BJ (cell line): ENCODE measurements at regions not wholly inside any gene's neighbourhood (a gene's known extent, or its start where the extent isn't known, plus 50 kb on each side); places are given as distances from the start of the nearest gene placed in this dataset.

Experiments used
- CTCF ChIA-PET: fragments of 350-600 bp; formaldehyde crosslinking; extraction: SDS; loops from one replicate; lab custom pipeline; 2021; ENCODE audit warnings: antibody characterized with exemption, inconsistent platforms; lab: Yijun Ruan, JAX
- POLR2A ChIA-PET: fragments of 300-600 bp; sonication (Branson Sonifier 250); formaldehyde crosslinking; extraction: SDS; loops from one replicate; lab custom pipeline; 2021; ENCODE audit warnings: antibody characterized with exemption; lab: Charles Lee
- DNase-seq: peaks from one replicate; pipeline ENCODE4 v3.0.0-alpha.2; 2011; ENCODE audit warnings: low read depth
- H3K27me3 ChIP-seq: 2 replicates; pipeline ENCODE4 v1.6.0; 2011; ENCODE audit warnings: low read length; ENCODE audit not compliant: control insufficient read depth, insufficient read depth
- H3K36me3 ChIP-seq: 2 replicates; pipeline ENCODE4 v1.5.1; 2011; ENCODE audit warnings: low read length; ENCODE audit not compliant: control insufficient read depth, insufficient read depth
- H3K4me3 ChIP-seq: 2 replicates; pipeline ENCODE4 v1.5.1; 2011; ENCODE audit warnings: low read depth, mild to moderate bottlenecking, control low read depth, low read length
- CTCF ChIP-seq: IDR thresholded peaks from 2 replicates; pipeline ENCODE4 v1.5.1; 2011; ENCODE audit warnings: low read depth, mild to moderate bottlenecking, control low read depth, inconsistent platforms, low read length, moderate library complexity; ENCODE audit not compliant: insufficient read depth

- H3K27me3 ChIP-seq: no peaks in the 10 kb centered on the region
- no peaks in the 10 kb centered on the region for H3K36me3 ChIP-seq
- ChIA-PET POLR2A (no interaction called here), CTCF (no interaction called here)
- no peak overlapping the region for H3K4me3 ChIP-seq
- DNase-seq: no peak
- no peak for TF ChIP-seq CTCF
These were observed 975.0 kb upstream of the NCAM2 start for GRCh38 chr21:20023193-20023592.

GRCh38 chr21:20024741-20025140 is 973.5 kb upstream of the NCAM2 start:
- POLR2A ChIA-PET: no interaction called here
- H3K36me3 ChIP-seq: no peaks in the 10 kb centered on the region
- no peaks in the 10 kb centered on the region for H3K27me3 ChIP-seq
- no peak for TF ChIP-seq CTCF
- CTCF ChIA-PET: no interaction called here
- no peak for DNase-seq
- H3K4me3 ChIP-seq: no peak overlapping the region

GRCh38 chr21:20026543-20026942 is 971.7 kb upstream of the NCAM2 start:
- POLR2A ChIA-PET: no interaction called here
- no peaks in the 10 kb centered on the region for H3K27me3 ChIP-seq
- no peak for TF ChIP-seq CTCF
- CTCF ChIA-PET: no interaction called here
- DNase-seq: no peak
- H3K4me3 ChIP-seq: no peak overlapping the region
- no peaks in the 10 kb centered on the region for H3K36me3 ChIP-seq

GRCh38 chr21:20030390-20030789 is 967.8 kb upstream of the NCAM2 start:
- no peaks in the 10 kb centered on the region for H3K27me3 ChIP-seq
- ChIA-PET CTCF (no interaction called here), POLR2A (no interaction called here)
- H3K4me3 ChIP-seq: no peak overlapping the region
- TF ChIP-seq CTCF: no peak
- no peaks in the 10 kb centered on the region for H3K36me3 ChIP-seq
- no peak for DNase-seq

- ChIA-PET CTCF (no interaction called here), POLR2A (no interaction called here)
- no peak overlapping the region for H3K4me3 ChIP-seq
- H3K36me3 ChIP-seq: no peaks in the 10 kb centered on the region
- no peaks in the 10 kb centered on the region for H3K27me3 ChIP-seq
- no peak for TF ChIP-seq CTCF
- no peak for DNase-seq
These were observed 966.4 kb upstream of the NCAM2 start for GRCh38 chr21:20031807-20032206.
